MM.1S (cell line): ENCODE measurements at regions not wholly inside any gene's neighbourhood (a gene's known extent, or its start where the extent isn't known, plus 50 kb on each side); places are given as distances from the start of the nearest gene placed in this dataset.

Experiments used
- EZH2 ChIP-seq: fragments of 300-600 bp; sonication (generic); optimal IDR thresholded peaks from 2 replicates; pipeline ENCODE3; 2017; ENCODE audit warnings: low read depth, mild to moderate bottlenecking, antibody characterized with exemption, low read length, mixed read lengths
- TF ChIP-seq, protein P1 (sequence below): fragments of 300-600 bp; sonication (generic); IDR thresholded peaks from 2 replicates; pipeline ENCODE4 v1.5.1; 2016; ENCODE audit warnings: antibody characterized with exemption, low read length, mixed read lengths

DNA sequence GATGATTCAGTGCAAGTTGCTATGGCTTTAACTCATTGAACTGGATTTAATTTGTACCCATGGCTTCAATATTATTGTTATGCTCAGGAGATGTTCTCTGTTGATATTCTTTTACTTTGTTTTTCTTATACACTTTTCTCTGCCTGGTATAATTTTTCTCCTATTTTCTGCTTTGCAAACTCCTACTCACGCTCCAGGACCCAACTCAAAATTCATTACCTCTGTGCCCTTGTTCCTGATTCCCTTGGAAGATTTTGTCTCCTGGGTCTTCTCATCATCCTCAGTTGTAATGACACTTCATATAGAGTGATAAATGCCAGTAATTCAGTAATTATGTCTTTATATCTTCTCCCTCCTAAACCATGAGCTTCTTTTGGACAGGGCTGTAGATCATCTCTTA is 259.9 kb upstream of the JADE1 start:
- TF ChIP-seq, protein P1, sequence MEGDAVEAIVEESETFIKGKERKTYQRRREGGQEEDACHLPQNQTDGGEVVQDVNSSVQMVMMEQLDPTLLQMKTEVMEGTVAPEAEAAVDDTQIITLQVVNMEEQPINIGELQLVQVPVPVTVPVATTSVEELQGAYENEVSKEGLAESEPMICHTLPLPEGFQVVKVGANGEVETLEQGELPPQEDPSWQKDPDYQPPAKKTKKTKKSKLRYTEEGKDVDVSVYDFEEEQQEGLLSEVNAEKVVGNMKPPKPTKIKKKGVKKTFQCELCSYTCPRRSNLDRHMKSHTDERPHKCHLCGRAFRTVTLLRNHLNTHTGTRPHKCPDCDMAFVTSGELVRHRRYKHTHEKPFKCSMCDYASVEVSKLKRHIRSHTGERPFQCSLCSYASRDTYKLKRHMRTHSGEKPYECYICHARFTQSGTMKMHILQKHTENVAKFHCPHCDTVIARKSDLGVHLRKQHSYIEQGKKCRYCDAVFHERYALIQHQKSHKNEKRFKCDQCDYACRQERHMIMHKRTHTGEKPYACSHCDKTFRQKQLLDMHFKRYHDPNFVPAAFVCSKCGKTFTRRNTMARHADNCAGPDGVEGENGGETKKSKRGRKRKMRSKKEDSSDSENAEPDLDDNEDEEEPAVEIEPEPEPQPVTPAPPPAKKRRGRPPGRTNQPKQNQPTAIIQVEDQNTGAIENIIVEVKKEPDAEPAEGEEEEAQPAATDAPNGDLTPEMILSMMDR: no peak
- no peak for TF ChIP-seq EZH2
